ENCODE measurements at regions not wholly inside any gene's neighbourhood (a gene's known extent, or its start where the extent isn't known, plus 50 kb on each side); places are given as distances from the start of the nearest gene placed in this dataset.

DNA sequence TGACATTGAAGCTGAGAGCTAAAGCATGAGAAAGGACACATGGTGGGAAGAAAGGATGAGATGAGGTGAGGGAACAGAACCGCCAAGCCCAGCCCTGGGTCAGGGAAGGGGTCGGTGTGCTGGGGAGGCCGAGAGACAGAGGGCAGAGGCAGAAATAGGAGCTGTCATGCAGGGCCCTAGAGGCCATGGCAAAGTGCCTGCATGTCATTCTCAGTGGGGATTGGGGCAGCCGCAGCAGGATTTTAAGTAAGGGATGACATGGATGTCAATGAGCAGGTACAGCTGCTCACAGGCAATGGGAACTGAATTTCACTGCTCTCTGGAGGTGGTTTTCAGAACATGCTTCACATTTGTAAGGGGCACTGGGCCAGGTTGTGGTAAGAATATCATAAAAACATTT lies 227.4 kb downstream of the RAB11FIP2 start:
- TF ChIP-seq, protein P1, sequence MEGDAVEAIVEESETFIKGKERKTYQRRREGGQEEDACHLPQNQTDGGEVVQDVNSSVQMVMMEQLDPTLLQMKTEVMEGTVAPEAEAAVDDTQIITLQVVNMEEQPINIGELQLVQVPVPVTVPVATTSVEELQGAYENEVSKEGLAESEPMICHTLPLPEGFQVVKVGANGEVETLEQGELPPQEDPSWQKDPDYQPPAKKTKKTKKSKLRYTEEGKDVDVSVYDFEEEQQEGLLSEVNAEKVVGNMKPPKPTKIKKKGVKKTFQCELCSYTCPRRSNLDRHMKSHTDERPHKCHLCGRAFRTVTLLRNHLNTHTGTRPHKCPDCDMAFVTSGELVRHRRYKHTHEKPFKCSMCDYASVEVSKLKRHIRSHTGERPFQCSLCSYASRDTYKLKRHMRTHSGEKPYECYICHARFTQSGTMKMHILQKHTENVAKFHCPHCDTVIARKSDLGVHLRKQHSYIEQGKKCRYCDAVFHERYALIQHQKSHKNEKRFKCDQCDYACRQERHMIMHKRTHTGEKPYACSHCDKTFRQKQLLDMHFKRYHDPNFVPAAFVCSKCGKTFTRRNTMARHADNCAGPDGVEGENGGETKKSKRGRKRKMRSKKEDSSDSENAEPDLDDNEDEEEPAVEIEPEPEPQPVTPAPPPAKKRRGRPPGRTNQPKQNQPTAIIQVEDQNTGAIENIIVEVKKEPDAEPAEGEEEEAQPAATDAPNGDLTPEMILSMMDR (IDR thresholded peaks at IDR 0.05) = no peak
- TF ChIP-seq POLR2A (IDR thresholded peaks at IDR 0.05) = no peak
